ENCODE measurements at regions not wholly inside any gene's neighbourhood (a gene's known extent, or its start where the extent isn't known, plus 50 kb on each side); places are given as distances from the start of the nearest gene placed in this dataset.

GRCh38 chr5:2277886-2278285 lies 395.2 kb upstream of the IRX4 start:
- Histone ChIP-seq H2AFZ (ENCODE audit: low read length) (no peak overlapping the region), H3K79me2 (ENCODE audit: low read length) (no peaks in the 10 kb centered on the region), H3K36me3 (ENCODE audit: low read depth, low read length) (no peaks in the 10 kb centered on the region), H3K27me3 (ENCODE audit: low read length) (peaks cover 11% of the 10 kb centered on the region), H3K9me3 (ENCODE audit: low read length) (no peaks in the 10 kb centered on the region), H3K4me2 (ENCODE audit: low read length) (no peak overlapping the region), H3K9ac (ENCODE audit: low read length) (no peak overlapping the region), H4K20me1 (ENCODE audit: low read length) (no peaks in the 10 kb centered on the region), H3F3A (ENCODE audit: low read length, unreplicated experiment) (no peaks in the 10 kb centered on the region), H3K4me3 (ENCODE audit: low read length) (no peak overlapping the region), H3K27ac (ENCODE audit: low read length) (no peak overlapping the region), H3K4me1 (ENCODE audit: insufficient read depth, low read length) (no peaks in the 10 kb centered on the region), H3K9me2 (replicated peaks; ENCODE audit: low read length) (no peaks in the 10 kb centered on the region)
- POLR2A ChIA-PET (ENCODE audit: unreplicated experiment), result no interaction called here
- no peak for DNase-seq
- intact Hi-C loops (cut with micrococcal nuclease), result no loop called here
- CTCF ChIA-PET, result no interaction called here
- BruUV-seq (replicated peaks), result no TSS peak
- no peak for ATAC-seq
- TF ChIP-seq EZH2 (IDR thresholded peaks at IDR 0.05; ENCODE audit: low read length, unreplicated experiment), result no peak
- TF ChIP-seq CTCF (conservative IDR thresholded peaks at IDR 0.05; ENCODE audit: low read depth, low read length), result no peak
- TF ChIP-seq EZH2phosphoT487 (IDR thresholded peaks at IDR 0.05; ENCODE audit: borderline replicate concordance, low read length), result no peak

GRCh38 chr5:2276101-2276500 lies 393.4 kb upstream of the IRX4 start:
- H3K9me3 ChIP-seq (ENCODE audit: low read length), result no peaks in the 10 kb centered on the region
- H3K27ac ChIP-seq (ENCODE audit: low read length), result no peak overlapping the region
- DNase-seq (no peak), ATAC-seq (no peak)
- no peaks in the 10 kb centered on the region for H3K9me2 ChIP-seq (replicated peaks; ENCODE audit: low read length)
- ChIA-PET CTCF (no interaction called here), POLR2A (ENCODE audit: unreplicated experiment) (no interaction called here)
- no peak overlapping the region for H3K4me2 ChIP-seq (ENCODE audit: low read length)
- H4K20me1 ChIP-seq (ENCODE audit: low read length), result no peaks in the 10 kb centered on the region
- H3F3A ChIP-seq (ENCODE audit: low read length, unreplicated experiment), result no peaks in the 10 kb centered on the region
- no TSS peak for BruUV-seq (replicated peaks)
- H3K79me2 ChIP-seq (ENCODE audit: low read length), result no peaks in the 10 kb centered on the region
- H3K9ac ChIP-seq (ENCODE audit: low read length), result no peak overlapping the region
- no peak overlapping the region for H2AFZ ChIP-seq (ENCODE audit: low read length)
- no peak overlapping the region for H3K4me3 ChIP-seq (ENCODE audit: low read length)
- no peaks in the 10 kb centered on the region for H3K4me1 ChIP-seq (ENCODE audit: insufficient read depth, low read length)
- intact Hi-C loops (cut with micrococcal nuclease), result no loop called here
- peaks cover 21% of the 10 kb centered on the region for H3K27me3 ChIP-seq (ENCODE audit: low read length)
- H3K36me3 ChIP-seq (ENCODE audit: low read depth, low read length), result no peaks in the 10 kb centered on the region
- TF ChIP-seq EZH2 (IDR thresholded peaks at IDR 0.05; ENCODE audit: low read length, unreplicated experiment) (no peak), EZH2phosphoT487 (IDR thresholded peaks at IDR 0.05; ENCODE audit: borderline replicate concordance, low read length) (no peak), CTCF (conservative IDR thresholded peaks at IDR 0.05; ENCODE audit: low read depth, low read length) (no peak)

- BruUV-seq (replicated peaks), result no TSS peak
- Histone ChIP-seq H3K27ac (ENCODE audit: low read length) (no peak overlapping the region), H2AFZ (ENCODE audit: low read length) (no peak overlapping the region), H3K9ac (ENCODE audit: low read length) (no peak overlapping the region), H3K9me2 (replicated peaks; ENCODE audit: low read length) (no peaks in the 10 kb centered on the region), H3K4me1 (ENCODE audit: insufficient read depth, low read length) (no peaks in the 10 kb centered on the region), H3K4me2 (ENCODE audit: low read length) (no peak overlapping the region), H3K27me3 (ENCODE audit: low read length) (peaks cover 31% of the 10 kb centered on the region), H4K20me1 (ENCODE audit: low read length) (no peaks in the 10 kb centered on the region), H3K4me3 (ENCODE audit: low read length) (no peak overlapping the region), H3F3A (ENCODE audit: low read length, unreplicated experiment) (no peaks in the 10 kb centered on the region), H3K9me3 (ENCODE audit: low read length) (no peaks in the 10 kb centered on the region), H3K79me2 (ENCODE audit: low read length) (no peaks in the 10 kb centered on the region), H3K36me3 (ENCODE audit: low read depth, low read length) (no peaks in the 10 kb centered on the region)
- intact Hi-C loops (cut with micrococcal nuclease), result no loop called here
- TF ChIP-seq EZH2 (IDR thresholded peaks at IDR 0.05; ENCODE audit: low read length, unreplicated experiment) (no peak), CTCF (conservative IDR thresholded peaks at IDR 0.05; ENCODE audit: low read depth, low read length) (no peak), EZH2phosphoT487 (IDR thresholded peaks at IDR 0.05; ENCODE audit: borderline replicate concordance, low read length) (no peak)
- DNase-seq (no peak), ATAC-seq (no peak)
- POLR2A ChIA-PET (ENCODE audit: unreplicated experiment), result no interaction called here
- CTCF ChIA-PET, result no interaction called here
Measured at GRCh38 chr5:2272755-2273154, 390.0 kb upstream of the IRX4 start.
